Superior temporal gyrus (tissue), 1 donor: ENCODE measurements at regions not wholly inside any gene's neighbourhood (a gene's known extent, or its start where the extent isn't known, plus 50 kb on each side); places are given as distances from the start of the nearest gene placed in this dataset.
"Not testable (repeated sequence)": the region's sequence is repeated elsewhere in the genome, so short reads cannot be mapped to it uniquely, and the experiment has no call there.

Experiments used
- DNase-seq: peaks from one replicate; pipeline ENCODE4 v3.0.0-alpha.2; 2016; ENCODE audit errors: extremely low spot score

DNA sequence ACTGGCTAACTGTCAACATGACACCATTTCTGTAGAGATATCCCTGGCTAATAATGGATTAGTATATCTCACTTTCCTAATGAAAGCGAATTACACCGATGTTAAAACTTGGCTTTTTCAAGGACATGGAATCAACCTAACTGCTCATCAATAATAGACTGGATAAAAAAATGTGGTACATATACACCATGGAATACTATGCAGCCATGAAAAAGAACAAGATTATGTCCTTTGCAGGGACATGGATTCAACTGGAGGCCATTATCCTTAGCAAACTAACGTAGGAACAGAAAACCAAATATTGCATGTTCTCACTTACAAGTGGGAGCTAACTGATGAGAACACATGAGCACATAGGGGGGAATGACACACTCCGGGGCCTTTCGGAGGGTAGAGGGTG is 62.6 kb downstream of the ZIC1 start:
- no peak for DNase-seq

GRCh38 chr3:147472846-147473245 is 63.7 kb downstream of the ZIC1 start:
- DNase-seq = no peak

- no peak for DNase-seq
These were observed 74.0 kb downstream of the ZIC1 start for GRCh38 chr3:147483145-147483544.

DNA sequence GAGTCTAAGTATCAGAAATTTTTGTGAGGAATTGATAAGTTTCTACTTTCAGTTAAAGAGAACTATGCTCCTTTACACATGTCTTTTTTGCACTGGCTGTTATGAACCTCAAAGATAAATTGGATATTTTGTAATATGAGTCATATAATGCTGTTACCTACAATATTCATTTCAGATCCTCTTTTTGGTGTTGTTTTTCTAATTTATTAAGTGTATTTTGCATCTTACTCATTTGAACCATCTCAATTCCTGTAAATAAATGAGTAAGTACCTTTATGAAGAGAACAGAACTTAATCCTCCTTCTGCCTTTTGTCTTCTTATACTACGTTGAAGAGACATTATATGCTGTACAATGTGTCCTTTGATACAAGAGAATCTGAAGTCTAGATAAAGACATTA is 74.4 kb downstream of the ZIC1 start:
- no peak for DNase-seq

- DNase-seq = no peak
These were observed 83.9 kb downstream of the ZIC1 start for GRCh38 chr3:147493065-147493464.

- no peak for DNase-seq
These were observed 84.5 kb downstream of the ZIC1 start for GRCh38 chr3:147493666-147494065.

- no peak for DNase-seq
These were observed 88.1 kb downstream of the ZIC1 start for GRCh38 chr3:147497286-147497685.

DNA sequence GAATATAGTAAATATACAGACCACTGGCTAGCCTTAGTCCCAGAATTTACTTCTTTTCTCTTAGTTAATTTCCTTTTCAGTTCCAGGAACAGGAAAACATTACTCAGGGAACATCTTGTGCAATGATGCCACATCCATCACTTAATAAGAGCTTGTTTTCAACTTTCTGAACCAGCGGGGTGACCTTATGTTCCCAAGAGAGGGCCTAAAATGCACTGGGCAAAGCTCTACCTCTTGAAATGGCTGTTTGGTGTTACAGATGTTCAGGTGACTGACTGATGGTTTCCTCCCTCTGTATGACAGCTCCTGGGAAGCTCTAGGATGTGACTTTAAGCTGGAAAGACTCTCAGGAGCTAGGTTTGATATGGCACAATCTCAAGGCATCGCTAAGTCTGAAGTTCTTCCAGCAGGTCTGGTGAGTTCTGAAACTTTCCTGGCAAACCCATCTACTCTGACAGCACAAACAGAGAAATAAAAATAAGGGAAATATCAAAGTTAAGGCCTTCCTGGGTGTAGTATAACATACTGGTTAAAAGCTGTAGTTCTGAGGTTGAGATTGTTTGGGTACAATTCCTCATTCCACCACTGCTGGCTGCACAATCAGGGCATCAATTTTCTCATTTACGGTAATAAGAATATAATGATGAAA is 98.6 kb downstream of the ZIC1 start:
- no peak for DNase-seq

DNA sequence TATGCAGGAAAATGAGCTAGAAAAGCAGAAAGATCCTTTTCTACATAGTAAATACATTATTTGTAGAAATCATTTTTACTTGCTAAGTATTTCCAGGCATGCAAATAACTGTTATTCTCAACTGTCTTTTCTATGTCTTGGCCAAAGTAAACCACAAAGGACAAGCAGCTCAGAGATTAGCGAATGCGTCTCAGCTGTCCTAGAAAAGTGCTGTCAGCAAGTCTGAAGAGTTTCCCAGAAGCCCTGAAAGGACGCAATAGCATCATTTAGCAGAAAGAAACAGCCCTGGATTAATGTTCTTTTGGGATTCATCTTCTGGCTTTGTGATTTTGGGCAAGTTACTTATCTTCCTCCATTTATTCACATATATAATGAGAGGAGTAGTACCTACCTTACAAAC is 100.3 kb downstream of the ZIC1 start:
- DNase-seq = no peak

DNA sequence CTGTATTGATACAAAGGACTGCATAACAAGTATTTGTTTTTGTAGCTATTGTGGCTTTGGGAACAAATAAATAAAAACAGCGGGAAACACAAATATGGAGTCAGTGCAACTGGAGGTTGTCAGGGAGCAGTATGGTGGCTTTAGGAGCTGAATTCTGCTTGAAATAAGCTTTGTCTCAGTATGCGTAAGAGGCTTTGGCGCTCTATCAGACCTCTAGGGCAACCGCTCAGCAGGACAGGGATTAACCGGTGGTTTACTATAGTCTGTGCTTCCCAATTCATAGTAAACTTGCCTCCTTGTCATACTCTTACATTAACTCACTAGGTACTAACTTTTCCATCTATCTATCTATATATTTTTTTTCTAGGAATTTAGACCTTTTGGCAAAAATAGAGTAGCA is 104.6 kb downstream of the ZIC1 start:
- DNase-seq = no peak

DNA sequence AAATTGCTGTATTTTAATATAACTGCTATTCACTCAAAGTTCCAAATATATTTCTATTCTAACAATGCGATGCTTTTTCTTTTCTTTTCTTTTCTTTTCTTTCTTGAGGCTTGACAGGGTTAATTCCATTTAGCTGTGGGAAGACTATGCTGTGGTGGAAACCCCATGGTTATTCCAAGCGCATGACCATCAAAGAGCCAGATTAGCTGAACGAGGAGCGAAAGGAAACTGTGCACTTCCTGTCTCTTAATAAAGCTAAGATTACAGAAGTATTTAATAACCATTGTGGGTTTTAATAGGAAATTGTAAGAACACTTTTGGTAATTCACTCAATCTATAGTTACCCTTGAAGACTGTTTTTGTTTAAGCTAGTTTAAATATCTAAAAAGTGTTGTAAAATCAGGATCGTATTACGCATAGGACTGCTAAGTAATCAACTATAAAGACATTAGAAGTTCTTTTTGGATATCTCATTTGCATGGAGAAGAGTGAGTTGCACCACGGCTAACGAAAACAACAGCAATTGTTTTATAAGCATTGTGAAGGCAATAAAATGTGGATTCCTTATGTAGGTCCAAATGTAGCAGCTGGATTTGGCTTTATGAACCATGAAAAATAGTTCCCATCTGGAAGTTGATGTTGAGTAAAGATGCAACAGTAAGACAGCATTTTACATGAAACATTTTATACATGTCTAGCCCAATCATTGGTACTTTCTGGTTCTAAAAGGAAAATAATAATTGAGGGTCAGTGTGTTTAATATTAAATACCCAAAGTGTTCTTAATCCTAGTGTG is 105.4 kb downstream of the ZIC1 start:
- DNase-seq = no peak

DNA sequence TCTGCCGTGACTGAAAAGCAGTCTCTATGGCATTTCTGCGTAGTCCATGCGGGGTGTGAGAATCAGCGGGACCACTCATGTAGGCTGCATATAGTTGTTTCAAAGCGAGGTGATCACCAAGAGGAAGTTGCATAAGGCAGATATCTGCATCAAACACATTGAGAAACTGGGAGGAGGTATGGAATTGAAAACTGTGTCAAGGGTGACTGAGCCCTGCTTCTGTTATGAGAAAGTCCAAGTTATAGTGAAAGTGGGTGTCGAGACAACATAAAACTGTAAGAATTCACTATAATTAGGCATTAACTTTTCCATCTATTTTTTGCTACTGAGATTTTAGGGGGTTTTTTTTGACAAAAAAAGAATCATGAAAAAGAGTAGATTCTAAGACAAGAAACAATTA is 109.3 kb downstream of the ZIC1 start:
- no peak for DNase-seq

- DNase-seq = no peak
These were observed 112.5 kb downstream of the ZIC1 start for GRCh38 chr3:147521646-147522045.

GRCh38 chr3:147522780-147523179 is 113.6 kb downstream of the ZIC1 start:
- DNase-seq = not testable (repeated sequence)

DNA sequence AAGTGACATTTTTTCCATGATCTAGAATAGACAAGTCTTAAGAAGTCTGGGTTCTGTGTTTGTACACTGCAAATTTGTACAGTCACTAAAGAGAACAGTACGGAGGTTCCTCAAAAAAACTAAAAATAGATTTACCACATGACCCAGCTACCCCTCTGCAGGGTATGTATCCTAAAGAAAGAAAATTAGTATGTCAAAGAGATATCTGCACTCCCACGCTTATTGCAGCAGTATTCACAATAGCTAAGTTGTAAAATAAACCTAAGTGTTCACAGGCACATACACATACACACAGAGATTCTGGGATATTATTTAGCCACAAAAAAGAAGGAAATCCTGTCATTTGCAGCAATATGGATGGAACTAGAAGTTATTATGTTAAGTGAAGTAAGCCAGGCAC is 120.4 kb downstream of the ZIC1 start:
- no peak for DNase-seq

DNA sequence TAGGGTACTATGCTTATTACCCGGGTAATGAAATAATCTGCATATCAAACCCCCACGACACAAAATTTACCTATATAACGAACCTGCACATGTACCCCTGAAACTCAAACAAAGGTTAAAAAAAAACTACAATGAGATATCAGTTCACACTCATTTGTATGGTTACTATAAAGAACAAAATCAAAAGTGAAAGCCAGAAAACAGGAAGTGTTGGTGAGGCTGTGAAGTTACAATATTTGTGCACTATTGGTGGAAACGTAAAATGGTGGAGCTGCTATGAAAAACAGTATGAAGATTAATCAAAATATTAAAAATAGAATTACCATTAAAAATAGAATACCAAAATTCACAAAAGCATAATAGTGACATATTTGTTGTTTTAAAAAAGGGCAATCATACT is 128.9 kb downstream of the ZIC1 start:
- DNase-seq = no peak

GRCh38 chr3:147540921-147541320 is 131.8 kb downstream of the ZIC1 start:
- no peak for DNase-seq

- DNase-seq = no peak
These were observed 135.1 kb downstream of the ZIC1 start for GRCh38 chr3:147544290-147544689.

DNA sequence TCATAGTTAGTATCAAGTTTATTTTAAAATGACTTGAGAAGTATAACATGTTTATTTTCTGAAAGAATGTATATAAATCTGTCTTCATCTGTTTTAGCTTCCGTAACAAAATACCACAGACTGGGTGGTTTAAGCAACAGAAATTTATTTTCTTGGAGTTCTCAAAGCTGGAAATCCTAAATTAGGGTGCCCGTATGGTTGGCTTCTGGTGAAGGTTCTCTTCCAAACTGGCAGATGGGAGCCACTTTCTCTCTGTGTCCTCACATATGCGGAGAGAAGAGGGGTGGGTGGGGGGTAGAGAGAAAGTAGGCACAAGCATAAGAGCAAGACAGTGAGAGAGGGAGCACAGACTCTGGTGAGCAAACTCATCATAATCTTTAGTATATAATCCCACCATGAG is 142.3 kb downstream of the ZIC1 start:
- no peak for DNase-seq

DNA sequence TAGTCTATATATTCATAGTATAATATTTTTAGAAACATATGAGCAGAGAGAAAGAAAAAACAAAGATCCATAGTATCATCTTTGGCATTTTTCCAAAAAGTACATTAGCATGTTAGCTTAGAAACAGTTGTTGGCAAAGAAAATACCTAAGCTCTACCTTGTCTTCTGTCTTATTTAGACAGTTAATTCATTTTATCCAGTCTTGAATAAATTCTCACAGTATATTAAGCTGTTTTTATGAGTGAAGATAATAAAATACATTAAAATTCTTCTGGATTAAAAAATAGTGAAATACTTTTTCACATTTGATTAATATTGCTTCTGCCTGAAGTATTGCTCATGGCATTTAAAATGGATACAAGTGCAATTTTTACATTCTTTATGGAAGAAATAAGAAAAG is 145.2 kb downstream of the ZIC1 start:
- DNase-seq = no peak

GRCh38 chr3:147572970-147573340 is 163.8 kb downstream of the ZIC1 start:
- DNase-seq = no peak

- DNase-seq = no peak
These were observed 165.5 kb downstream of the ZIC1 start for GRCh38 chr3:147574621-147575020.

DNA sequence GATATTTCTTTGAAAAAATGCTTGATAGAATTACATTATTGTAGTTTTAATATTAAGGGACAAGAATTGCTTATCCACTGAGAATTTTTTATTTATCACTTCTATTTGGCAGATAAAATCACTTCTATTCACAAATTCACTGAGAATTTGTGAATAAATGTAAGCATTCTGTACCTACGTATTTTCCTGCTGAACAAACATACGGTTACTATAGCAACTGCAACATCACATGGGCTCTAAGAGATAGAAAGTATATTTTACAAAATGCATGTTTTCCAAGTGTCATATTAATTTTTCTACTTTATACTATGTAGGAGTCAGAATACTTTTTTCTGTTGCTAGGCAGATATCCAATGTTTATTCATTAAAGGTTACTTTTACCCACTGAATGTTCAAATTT is 166.2 kb downstream of the ZIC1 start:
- no peak for DNase-seq

DNA sequence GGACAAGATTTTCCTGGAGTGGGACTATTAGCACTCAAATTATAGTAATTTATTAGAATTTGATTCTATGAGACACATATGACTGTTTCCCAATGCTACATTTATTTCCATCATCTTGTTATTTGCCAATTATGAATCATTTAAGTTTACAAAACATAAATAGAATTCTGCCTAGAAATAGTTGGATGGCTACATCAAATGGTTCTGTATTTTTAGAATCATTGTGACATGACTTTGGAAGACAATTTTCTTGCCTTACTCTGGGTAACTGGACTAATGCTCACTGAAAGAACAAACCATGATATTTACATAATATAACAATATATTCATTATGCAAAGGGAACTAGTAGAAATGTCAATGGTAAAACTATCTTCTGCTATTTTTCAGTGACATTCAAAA is 173.5 kb downstream of the ZIC1 start:
- no peak for DNase-seq
